Activated B cell treated with CpG ODN at 0.5 μM for 24 hours (primary cell): ENCODE measurements at regions not wholly inside any gene's neighbourhood (a gene's known extent, or its start where the extent isn't known, plus 50 kb on each side); places are given as distances from the start of the nearest gene placed in this dataset.

Source experiments
- ATAC-seq: fragments of 200-7000 bp; cut with Tn5 transposase; one replicate; pipeline ENCODE4 v1.10.0; 2021; ENCODE audit warnings: low read depth, mild to moderate bottlenecking, moderate library complexity
- CTCF ChIA-PET: fragments of 350-600 bp; sonication (Branson Sonifier 250); formaldehyde crosslinking; loops from one replicate; lab custom pipeline; 2021; ENCODE audit warnings: antibody characterized with exemption; lab: Charles Lee
- POLR2A ChIA-PET: fragments of 350-600 bp; sonication (Branson Sonifier 250); formaldehyde crosslinking; loops from one replicate; lab custom pipeline; 2021; ENCODE audit warnings: antibody characterized with exemption; lab: Charles Lee
- DNase-seq: peaks from one replicate; pipeline ENCODE4 v3.0.0; 2022
- H3K27ac Mint-ChIP-seq: one replicate; pipeline ENCODE4 v1.8.0; 2020; ENCODE audit warnings: mixed read lengths
- H3K27me3 Mint-ChIP-seq: one replicate; pipeline ENCODE4 v1.8.0; 2021; ENCODE audit warnings: mixed read lengths
- H3K36me3 Mint-ChIP-seq: one replicate; pipeline ENCODE4 v1.8.0; 2021; ENCODE audit warnings: low read depth, mixed read lengths
- H3K4me1 Mint-ChIP-seq: one replicate; pipeline ENCODE4 v1.8.0; 2021; ENCODE audit warnings: mixed read lengths
- H3K4me3 Mint-ChIP-seq: one replicate; pipeline ENCODE4 v1.8.0; 2020; ENCODE audit warnings: mild to moderate bottlenecking, mixed read lengths
- H3K9me3 Mint-ChIP-seq: one replicate; pipeline ENCODE4 v1.8.0; 2020; ENCODE audit warnings: mixed read lengths
- intact Hi-C: fragments of 100-400 bp; cut with micrococcal nuclease; formaldehyde crosslinking; loops from one replicate; pipeline ENCODE4 v1.15.1; 2024
- TF ChIP-seq, protein P1 (sequence below): fragments of 200-600 bp; IDR thresholded peaks from one replicate; pipeline ENCODE4 v1.8.0; 2022; ENCODE audit warnings: antibody characterized with exemption, mild to moderate bottlenecking

GRCh38 chr2:13578547-13578946, 861.8 kb downstream of the TRIB2 start:
- Mint-ChIP-seq H3K4me1 (no peaks in the 10 kb centered on the region), H3K9me3 (no peaks in the 10 kb centered on the region), H3K27me3 (no peaks in the 10 kb centered on the region), H3K36me3 (no peaks in the 10 kb centered on the region), H3K27ac (no peak overlapping the region), H3K4me3 (no peak overlapping the region)
- intact Hi-C loops, result no loop called here
- CTCF ChIA-PET, result no interaction called here
- DNase-seq (no peak), ATAC-seq (no peak)
- TF ChIP-seq, protein P1, sequence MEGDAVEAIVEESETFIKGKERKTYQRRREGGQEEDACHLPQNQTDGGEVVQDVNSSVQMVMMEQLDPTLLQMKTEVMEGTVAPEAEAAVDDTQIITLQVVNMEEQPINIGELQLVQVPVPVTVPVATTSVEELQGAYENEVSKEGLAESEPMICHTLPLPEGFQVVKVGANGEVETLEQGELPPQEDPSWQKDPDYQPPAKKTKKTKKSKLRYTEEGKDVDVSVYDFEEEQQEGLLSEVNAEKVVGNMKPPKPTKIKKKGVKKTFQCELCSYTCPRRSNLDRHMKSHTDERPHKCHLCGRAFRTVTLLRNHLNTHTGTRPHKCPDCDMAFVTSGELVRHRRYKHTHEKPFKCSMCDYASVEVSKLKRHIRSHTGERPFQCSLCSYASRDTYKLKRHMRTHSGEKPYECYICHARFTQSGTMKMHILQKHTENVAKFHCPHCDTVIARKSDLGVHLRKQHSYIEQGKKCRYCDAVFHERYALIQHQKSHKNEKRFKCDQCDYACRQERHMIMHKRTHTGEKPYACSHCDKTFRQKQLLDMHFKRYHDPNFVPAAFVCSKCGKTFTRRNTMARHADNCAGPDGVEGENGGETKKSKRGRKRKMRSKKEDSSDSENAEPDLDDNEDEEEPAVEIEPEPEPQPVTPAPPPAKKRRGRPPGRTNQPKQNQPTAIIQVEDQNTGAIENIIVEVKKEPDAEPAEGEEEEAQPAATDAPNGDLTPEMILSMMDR, result no peak
- POLR2A ChIA-PET, result no interaction called here

DNA sequence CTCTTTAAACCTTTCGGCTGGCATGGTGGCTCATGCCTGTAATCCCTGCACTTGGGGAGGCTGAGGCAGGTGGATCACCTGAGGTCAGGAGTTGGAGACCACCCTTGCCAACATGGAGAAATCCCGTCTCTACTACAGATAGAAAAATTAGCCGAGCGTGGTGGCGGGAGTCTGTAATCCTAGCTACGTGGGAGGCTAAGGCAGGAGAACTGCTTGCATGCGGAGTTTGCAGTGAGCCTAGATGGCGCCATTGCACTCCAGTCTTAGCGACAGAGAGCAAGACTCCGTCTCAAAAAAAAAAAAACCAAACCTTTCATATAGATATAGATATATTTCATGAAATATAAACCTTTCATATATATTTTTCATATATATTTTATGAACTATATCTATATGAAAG, 864.7 kb downstream of the TRIB2 start:
- no peaks in the 10 kb centered on the region for H3K9me3 Mint-ChIP-seq
- intact Hi-C loops, result no loop called here
- no peak for DNase-seq
- POLR2A ChIA-PET, result no interaction called here
- CTCF ChIA-PET, result no interaction called here
- TF ChIP-seq, protein P1, result no peak
- no peak overlapping the region for H3K4me3 Mint-ChIP-seq
- ATAC-seq, result no peak
- no peaks in the 10 kb centered on the region for H3K4me1 Mint-ChIP-seq
- H3K27me3 Mint-ChIP-seq, result no peaks in the 10 kb centered on the region
- H3K36me3 Mint-ChIP-seq, result no peaks in the 10 kb centered on the region
- no peak overlapping the region for H3K27ac Mint-ChIP-seq

- CTCF ChIA-PET, result no interaction called here
- Mint-ChIP-seq H3K9me3 (no peaks in the 10 kb centered on the region), H3K4me1 (no peaks in the 10 kb centered on the region), H3K27me3 (no peaks in the 10 kb centered on the region), H3K27ac (no peak overlapping the region), H3K36me3 (no peaks in the 10 kb centered on the region), H3K4me3 (no peak overlapping the region)
- POLR2A ChIA-PET, result no interaction called here
- TF ChIP-seq, protein P1, result no peak
- ATAC-seq (no peak), DNase-seq (no peak)
- intact Hi-C loops, result no loop called here
These were observed 866.9 kb downstream of the TRIB2 start for GRCh38 chr2:13583609-13584008.

GRCh38 chr2:13584020-13584419, 867.3 kb downstream of the TRIB2 start:
- Mint-ChIP-seq H3K36me3 (no peaks in the 10 kb centered on the region), H3K4me3 (no peak overlapping the region), H3K27ac (no peak overlapping the region), H3K27me3 (no peaks in the 10 kb centered on the region), H3K4me1 (no peaks in the 10 kb centered on the region), H3K9me3 (no peaks in the 10 kb centered on the region)
- DNase-seq, result no peak
- CTCF ChIA-PET, result no interaction called here
- intact Hi-C loops, result no loop called here
- TF ChIP-seq, protein P1, result no peak
- POLR2A ChIA-PET, result no interaction called here
- no peak for ATAC-seq

GRCh38 chr2:13585732-13586131, 869.0 kb downstream of the TRIB2 start:
- Mint-ChIP-seq H3K4me3 (no peak overlapping the region), H3K27me3 (no peaks in the 10 kb centered on the region), H3K4me1 (no peaks in the 10 kb centered on the region), H3K27ac (no peak overlapping the region), H3K9me3 (no peaks in the 10 kb centered on the region), H3K36me3 (no peaks in the 10 kb centered on the region)
- ChIA-PET CTCF (no interaction called here), POLR2A (no interaction called here)
- ATAC-seq, result no peak
- no peak for DNase-seq
- intact Hi-C loops, result no loop called here
- TF ChIP-seq, protein P1, result no peak
